Endothelial cell of umbilical vein (primary cell): ENCODE measurements at regions not wholly inside any gene's neighbourhood (a gene's known extent, or its start where the extent isn't known, plus 50 kb on each side); places are given as distances from the start of the nearest gene placed in this dataset.

Experiments
- BruUV-seq: library from RNA; stranded (reverse); fragments of 400-500 nt; replicated peaks from 2 replicates; lab custom pipeline; 2021; lab: Mats Ljungman, UMichigan
- CTCF ChIA-PET: fragments of 300-600, 350-600 bp; sonication (Branson Sonifier 250); formaldehyde crosslinking; loops from one replicate; lab custom pipeline; 2021; ENCODE audit warnings: antibody characterized with exemption, inconsistent platforms; lab: Charles Lee
- POLR2A ChIA-PET: fragments of 300-600, 350-600 bp; sonication (Branson Sonifier 250); formaldehyde crosslinking; loops from one replicate; lab custom pipeline; 2021; ENCODE audit warnings: antibody characterized with exemption, inconsistent platforms; lab: Charles Lee
- DNase-seq: peaks from one replicate; pipeline ENCODE4 v3.0.0-alpha.2; 2011; ENCODE audit warnings: low read depth, low spot score
- FAIRE-seq: peaks from 2 replicates; lab custom pipeline; 2011; peaks lifted over from hg19 to GRCh38; lab: Jason Lieb, UNC
- H2AFZ ChIP-seq: 2 replicates; pipeline ENCODE4 v1.6.0; 2012; ENCODE audit warnings: low read depth, low read length, control low read depth, inconsistent platforms
- H3K27ac ChIP-seq: 2 replicates; pipeline ENCODE4 v1.5.1; 2011; ENCODE audit warnings: low read depth, mild to moderate bottlenecking, control low read depth, low read length, moderate library complexity; ENCODE audit not compliant: insufficient read depth
- H3K27me3 ChIP-seq, 2 experiments: 2 replicates each; pipeline versions ENCODE4 v1.6.0 to v1.6.1; 2011; ENCODE audit warnings: low read length in 2 of 2, mixed read lengths in 1 of 2; ENCODE audit not compliant: control insufficient read depth in 2 of 2, insufficient read depth in 2 of 2
- H3K36me3 ChIP-seq, 2 experiments: 2 replicates in 1 of 2; 3 replicates in 1 of 2; pipeline ENCODE4 v1.5.1; 2011; ENCODE audit warnings: low read length in 2 of 2, mild to moderate bottlenecking in 1 of 2, moderate library complexity in 1 of 2; ENCODE audit not compliant: control insufficient read depth in 2 of 2, insufficient read depth in 2 of 2; ENCODE audit errors: extremely low read depth in 1 of 2
- H3K4me1 ChIP-seq: 3 replicates; pipeline ENCODE4 v1.5.1; 2011; ENCODE audit warnings: mild to moderate bottlenecking, low read length; ENCODE audit not compliant: control insufficient read depth, insufficient read depth; ENCODE audit errors: extremely low read depth
- H3K4me2 ChIP-seq: 2 replicates; pipeline ENCODE4 v1.6.1; 2011; ENCODE audit warnings: low read length, control low read depth, mixed read lengths; ENCODE audit not compliant: insufficient read depth
- H3K4me3 ChIP-seq, 3 experiments: fragments of 200-600 bp in 1 of 3; sonication (generic), shearing (Covaris generic) in 1 of 3; replicated peaks in 1 of 3; 2 replicates each; pipeline ENCODE4 v1.5.1; 2011 to 2016; ENCODE audit warnings: control low read depth in 3 of 3, low read length in 3 of 3, mild to moderate bottlenecking in 2 of 3, inconsistent platforms in 1 of 3, low read depth in 1 of 3, moderate library complexity in 1 of 3; ENCODE audit not compliant: insufficient read depth in 1 of 3
- H3K79me2 ChIP-seq: 2 replicates; pipeline ENCODE4 v1.6.0; 2012; ENCODE audit warnings: low read length, inconsistent platforms; ENCODE audit not compliant: control insufficient read depth, insufficient read depth
- H3K9ac ChIP-seq: replicated peaks from 2 replicates; pipeline ENCODE3; 2011; ENCODE audit warnings: low read length, control low read depth; ENCODE audit not compliant: insufficient read depth; ENCODE audit errors: extremely low read depth
- H3K9me1 ChIP-seq: replicated peaks from 3 replicates; pipeline ENCODE4 v1.6.0; 2011; ENCODE audit warnings: mild to moderate bottlenecking, low read length; ENCODE audit not compliant: control insufficient read depth, insufficient read depth; ENCODE audit errors: extremely low read depth
- H3K9me3 ChIP-seq: replicated peaks from 2 replicates; pipeline ENCODE4 v1.5.1; 2012; ENCODE audit warnings: low read length, inconsistent platforms; ENCODE audit not compliant: control insufficient read depth, insufficient read depth
- H4K20me1 ChIP-seq: replicated peaks from 2 replicates; pipeline ENCODE3; 2011; ENCODE audit warnings: mild to moderate bottlenecking, low read length; ENCODE audit not compliant: control insufficient read depth, insufficient read depth; ENCODE audit errors: extremely low read depth
- EZH2 ChIP-seq: IDR thresholded peaks from 2 replicates; pipeline ENCODE4 v1.6.1; 2012; ENCODE audit warnings: borderline replicate concordance, low read depth, mild to moderate bottlenecking, moderate library complexity, low read length, inconsistent platforms; ENCODE audit not compliant: severe bottlenecking
- FOS ChIP-seq: IDR thresholded peaks from 2 replicates; pipeline ENCODE4 v1.6.1; 2011; ENCODE audit warnings: mild to moderate bottlenecking, low read length, moderate library complexity, borderline replicate concordance; ENCODE audit not compliant: insufficient read depth
- GATA2 ChIP-seq: IDR thresholded peaks from 2 replicates; pipeline ENCODE4 v1.7.0; 2011; ENCODE audit warnings: low read depth, mild to moderate bottlenecking, moderate library complexity, mixed read lengths, low read length; ENCODE audit not compliant: insufficient read length, insufficient read depth
- JUN ChIP-seq: IDR thresholded peaks from 2 replicates; pipeline ENCODE4 v1.6.1; 2011; ENCODE audit warnings: borderline replicate concordance, low read depth; ENCODE audit not compliant: insufficient read length, insufficient read depth
- MAX ChIP-seq: IDR thresholded peaks from 2 replicates; pipeline ENCODE4 v1.6.1; 2011; ENCODE audit not compliant: insufficient read depth, insufficient read length
- MYC ChIP-seq: IDR thresholded peaks from one replicate; pipeline ENCODE4 v1.6.1; 2011; ENCODE audit warnings: mild to moderate bottlenecking, low read depth, low read length
- POLR2A ChIP-seq: IDR thresholded peaks from 2 replicates; pipeline ENCODE4 v1.6.1; 2012; ENCODE audit warnings: low read depth, mild to moderate bottlenecking, control low read depth, low read length
- POLR2AphosphoS5 ChIP-seq: IDR thresholded peaks from 2 replicates; pipeline ENCODE4 v1.6.1; 2012; ENCODE audit warnings: low read depth, mild to moderate bottlenecking, control low read depth, low read length, moderate library complexity; ENCODE audit not compliant: insufficient read depth
- dilution Hi-C: fragments of 300-500 bp; cut with MboI; formaldehyde crosslinking; loops from one replicate; pipeline ENCODE4 v1.15.0; 2019; ENCODE audit warnings: low sequenced_read_pairs; ENCODE audit not compliant: extremely low pct_ligation_motif_present
- intact Hi-C: fragments of 100-400 bp; cut with micrococcal nuclease; formaldehyde crosslinking; loops from one replicate; pipeline ENCODE4 v1.10.0; 2022
- TF ChIP-seq, protein P1 (sequence below), 2 donors: IDR thresholded peaks; 1 replicate in 1 of 2; 2 replicates in 1 of 2; pipeline ENCODE4 v1.5.1; 2011; ENCODE audit warnings: low read length in 2 of 2, mild to moderate bottlenecking in 2 of 2, moderate library complexity in 2 of 2, control low read depth in 1 of 2, inconsistent platforms in 1 of 2, low read depth in 1 of 2; ENCODE audit not compliant: insufficient read depth in 1 of 2; ENCODE audit errors: extremely low read depth in 1 of 2

DNA sequence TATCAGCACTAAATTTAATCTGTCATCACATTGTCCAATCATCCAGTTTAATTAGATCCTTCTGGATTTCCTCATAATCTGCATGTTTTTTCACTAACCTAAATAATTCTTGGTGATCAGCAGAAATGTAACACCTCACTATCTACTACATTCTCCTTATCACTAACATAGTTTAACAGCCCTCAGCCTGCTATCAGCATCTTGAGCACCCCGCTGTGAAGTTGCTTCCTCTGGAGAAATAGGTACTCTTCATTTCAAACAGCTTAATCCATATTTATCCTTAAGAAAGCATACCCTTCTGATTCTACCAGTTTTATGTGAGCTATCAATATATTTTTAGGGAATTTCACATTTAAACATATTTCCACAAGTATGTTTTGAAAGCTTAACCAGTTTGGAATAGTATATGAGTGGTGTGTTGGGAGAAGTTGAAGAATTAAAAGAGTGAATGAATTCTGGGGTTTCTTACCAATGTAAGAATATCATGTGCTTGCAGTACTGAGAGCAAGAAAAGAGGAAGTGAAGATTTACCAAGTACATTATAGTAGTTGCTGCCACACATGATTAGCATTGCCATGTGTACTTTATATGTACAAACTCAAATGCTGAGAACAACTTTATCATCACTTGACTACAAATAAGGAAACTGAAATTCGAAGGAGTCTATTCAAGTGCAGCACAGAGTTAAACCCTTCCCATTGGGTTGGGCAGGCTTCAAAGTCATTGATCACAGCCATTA lies 771.1 kb upstream of the ADGRL4 start:
- Histone ChIP-seq H3K4me1 (no peaks in the 10 kb centered on the region), H4K20me1 (no peaks in the 10 kb centered on the region), H3K36me3 (no peaks in the 10 kb centered on the region), H3K79me2 (no peaks in the 10 kb centered on the region), H3K27ac (no peak overlapping the region), H3K9me3 (no peaks in the 10 kb centered on the region), H2AFZ (no peak overlapping the region), H3K27me3 (no peaks in the 10 kb centered on the region), H3K9ac (no peak overlapping the region), H3K4me3 (no peak overlapping the region), H3K9me1 (no peaks in the 10 kb centered on the region), H3K4me2 (no peak overlapping the region)
- CTCF ChIA-PET: interaction anchor here (0.6 kb wide), 1 partner anchor 12 kb away, joined by 3 read pairs; no protein-coding TSS in a partner anchor
- TF ChIP-seq, protein P1, sequence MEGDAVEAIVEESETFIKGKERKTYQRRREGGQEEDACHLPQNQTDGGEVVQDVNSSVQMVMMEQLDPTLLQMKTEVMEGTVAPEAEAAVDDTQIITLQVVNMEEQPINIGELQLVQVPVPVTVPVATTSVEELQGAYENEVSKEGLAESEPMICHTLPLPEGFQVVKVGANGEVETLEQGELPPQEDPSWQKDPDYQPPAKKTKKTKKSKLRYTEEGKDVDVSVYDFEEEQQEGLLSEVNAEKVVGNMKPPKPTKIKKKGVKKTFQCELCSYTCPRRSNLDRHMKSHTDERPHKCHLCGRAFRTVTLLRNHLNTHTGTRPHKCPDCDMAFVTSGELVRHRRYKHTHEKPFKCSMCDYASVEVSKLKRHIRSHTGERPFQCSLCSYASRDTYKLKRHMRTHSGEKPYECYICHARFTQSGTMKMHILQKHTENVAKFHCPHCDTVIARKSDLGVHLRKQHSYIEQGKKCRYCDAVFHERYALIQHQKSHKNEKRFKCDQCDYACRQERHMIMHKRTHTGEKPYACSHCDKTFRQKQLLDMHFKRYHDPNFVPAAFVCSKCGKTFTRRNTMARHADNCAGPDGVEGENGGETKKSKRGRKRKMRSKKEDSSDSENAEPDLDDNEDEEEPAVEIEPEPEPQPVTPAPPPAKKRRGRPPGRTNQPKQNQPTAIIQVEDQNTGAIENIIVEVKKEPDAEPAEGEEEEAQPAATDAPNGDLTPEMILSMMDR (IDR thresholded peaks at IDR 0.05; ENCODE audit: extremely low read depth in 1 of 2, insufficient read depth in 1 of 2, low read depth in 1 of 2, low read length in 2 of 2): no peak
- TF ChIP-seq FOS (no peak), POLR2AphosphoS5 (no peak), MAX (no peak), MYC (no peak), EZH2 (no peak), POLR2A (no peak), GATA2 (no peak), JUN (no peak)
- no peak for FAIRE-seq
- POLR2A ChIA-PET: no interaction called here
- intact Hi-C loops: no loop called here
- DNase-seq: no peak
- dilution Hi-C loops: no loop called here
- BruUV-seq: no TSS peak
